ENCODE measurements at regions not wholly inside any gene's neighbourhood (a gene's known extent, or its start where the extent isn't known, plus 50 kb on each side); places are given as distances from the start of the nearest gene placed in this dataset.

GRCh38 chr7:109984729-109985128 lies 1106.2 kb upstream of the LRRN3 start:
- peaks cover 9% of the 10 kb centered on the region for H3K9me3 Mint-ChIP-seq
- no peak for DNase-seq (ENCODE audit: low read depth, low spot score)
- no peaks in the 10 kb centered on the region for H3K27me3 Mint-ChIP-seq (ENCODE audit: low read depth)
- H3K27ac Mint-ChIP-seq (ENCODE audit: unreplicated experiment), result no peak overlapping the region
- no peak overlapping the region for H3K4me3 Mint-ChIP-seq
- H3K36me3 Mint-ChIP-seq (ENCODE audit: low read depth), result peaks cover 7% of the 10 kb centered on the region
- no peaks in the 10 kb centered on the region for H3K4me1 Mint-ChIP-seq
- TF ChIP-seq CTCF (conservative IDR thresholded peaks at IDR 0.05), result no peak

- no peak overlapping the region for H3K4me3 Mint-ChIP-seq
- no peak overlapping the region for H3K27ac Mint-ChIP-seq (ENCODE audit: unreplicated experiment)
- no peaks in the 10 kb centered on the region for H3K4me1 Mint-ChIP-seq
- peaks cover 6% of the 10 kb centered on the region for H3K36me3 Mint-ChIP-seq (ENCODE audit: low read depth)
- H3K9me3 Mint-ChIP-seq, result peaks cover 8% of the 10 kb centered on the region
- DNase-seq (ENCODE audit: low read depth, low spot score), result no peak
- TF ChIP-seq CTCF (conservative IDR thresholded peaks at IDR 0.05), result no peak
- H3K27me3 Mint-ChIP-seq (ENCODE audit: low read depth), result no peaks in the 10 kb centered on the region
Measured at GRCh38 chr7:109986701-109987100, 1104.2 kb upstream of the LRRN3 start.

- H3K27ac Mint-ChIP-seq (ENCODE audit: unreplicated experiment), result no peak overlapping the region
- no peaks in the 10 kb centered on the region for H3K27me3 Mint-ChIP-seq (ENCODE audit: low read depth)
- peaks cover 3% of the 10 kb centered on the region for H3K9me3 Mint-ChIP-seq
- H3K36me3 Mint-ChIP-seq (ENCODE audit: low read depth), result peaks cover 2% of the 10 kb centered on the region
- H3K4me1 Mint-ChIP-seq, result peaks cover 4% of the 10 kb centered on the region
- DNase-seq (ENCODE audit: low read depth, low spot score), result no peak
- no peak overlapping the region for H3K4me3 Mint-ChIP-seq
- no peak for TF ChIP-seq CTCF (conservative IDR thresholded peaks at IDR 0.05)
Measured at GRCh38 chr7:109996411-109996810, 1094.5 kb upstream of the LRRN3 start.

- no peak for TF ChIP-seq CTCF (conservative IDR thresholded peaks at IDR 0.05)
- Mint-ChIP-seq H3K4me1 (peaks cover 7% of the 10 kb centered on the region), H3K9me3 (peaks cover 3% of the 10 kb centered on the region), H3K27ac (ENCODE audit: unreplicated experiment) (no peak overlapping the region), H3K36me3 (ENCODE audit: low read depth) (peaks cover 2% of the 10 kb centered on the region), H3K4me3 (no peak overlapping the region), H3K27me3 (ENCODE audit: low read depth) (no peaks in the 10 kb centered on the region)
- DNase-seq (ENCODE audit: low read depth, low spot score), result no peak
Measured at GRCh38 chr7:109996927-109997326, 1094.0 kb upstream of the LRRN3 start.

- TF ChIP-seq CTCF (conservative IDR thresholded peaks at IDR 0.05), result no peak
- Mint-ChIP-seq H3K9me3 (peaks cover 3% of the 10 kb centered on the region), H3K27ac (ENCODE audit: unreplicated experiment) (no peak overlapping the region), H3K36me3 (ENCODE audit: low read depth) (peaks cover 2% of the 10 kb centered on the region), H3K4me1 (peaks cover 7% of the 10 kb centered on the region), H3K27me3 (ENCODE audit: low read depth) (no peaks in the 10 kb centered on the region), H3K4me3 (no peak overlapping the region)
- no peak for DNase-seq (ENCODE audit: low read depth, low spot score)
Measured at GRCh38 chr7:109997837-109998236, 1093.1 kb upstream of the LRRN3 start.

Measured in neural crest cell (in vitro differentiated cells).